ENCODE measurements at regions not wholly inside any gene's neighbourhood (a gene's known extent, or its start where the extent isn't known, plus 50 kb on each side); places are given as distances from the start of the nearest gene placed in this dataset.

DNA sequence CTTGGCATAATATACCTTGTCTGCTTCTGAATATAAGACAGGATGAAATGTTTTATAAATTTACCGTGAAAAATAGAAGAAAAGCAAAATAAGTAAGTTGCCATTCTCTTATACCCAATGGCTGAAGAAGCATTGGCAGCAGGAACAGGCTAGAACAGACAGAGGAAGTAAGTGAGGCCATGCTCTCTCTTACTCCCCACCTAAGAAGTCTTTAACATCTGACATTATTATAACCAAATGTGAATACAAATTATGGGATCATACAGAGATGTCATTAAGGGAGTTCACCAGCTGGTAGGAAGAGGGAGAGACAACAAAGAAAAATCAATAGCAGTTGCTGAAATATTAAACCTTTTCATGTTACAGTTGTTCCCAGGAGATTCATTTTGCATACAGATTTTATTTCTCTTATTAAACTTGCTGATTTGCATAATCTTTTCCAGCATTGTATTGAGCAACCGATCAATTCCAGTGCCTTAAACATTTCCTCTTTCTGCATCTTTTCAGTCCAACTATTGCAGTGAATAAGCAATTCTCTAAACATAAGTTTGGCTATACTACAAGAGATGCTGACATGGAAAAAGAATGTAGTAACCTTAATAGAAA, 270.6 kb downstream of the SLC6A15 start:
- TF ChIP-seq, protein P1, sequence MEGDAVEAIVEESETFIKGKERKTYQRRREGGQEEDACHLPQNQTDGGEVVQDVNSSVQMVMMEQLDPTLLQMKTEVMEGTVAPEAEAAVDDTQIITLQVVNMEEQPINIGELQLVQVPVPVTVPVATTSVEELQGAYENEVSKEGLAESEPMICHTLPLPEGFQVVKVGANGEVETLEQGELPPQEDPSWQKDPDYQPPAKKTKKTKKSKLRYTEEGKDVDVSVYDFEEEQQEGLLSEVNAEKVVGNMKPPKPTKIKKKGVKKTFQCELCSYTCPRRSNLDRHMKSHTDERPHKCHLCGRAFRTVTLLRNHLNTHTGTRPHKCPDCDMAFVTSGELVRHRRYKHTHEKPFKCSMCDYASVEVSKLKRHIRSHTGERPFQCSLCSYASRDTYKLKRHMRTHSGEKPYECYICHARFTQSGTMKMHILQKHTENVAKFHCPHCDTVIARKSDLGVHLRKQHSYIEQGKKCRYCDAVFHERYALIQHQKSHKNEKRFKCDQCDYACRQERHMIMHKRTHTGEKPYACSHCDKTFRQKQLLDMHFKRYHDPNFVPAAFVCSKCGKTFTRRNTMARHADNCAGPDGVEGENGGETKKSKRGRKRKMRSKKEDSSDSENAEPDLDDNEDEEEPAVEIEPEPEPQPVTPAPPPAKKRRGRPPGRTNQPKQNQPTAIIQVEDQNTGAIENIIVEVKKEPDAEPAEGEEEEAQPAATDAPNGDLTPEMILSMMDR (IDR thresholded peaks at IDR 0.05): no peak
- TF ChIP-seq POLR2A (IDR thresholded peaks at IDR 0.05): no peak
- no peak for TF ChIP-seq POLR2AphosphoS5 (IDR thresholded peaks at IDR 0.05)
- TF ChIP-seq EP300 (IDR thresholded peaks at IDR 0.05): no peak

Measured in sigmoid colon (tissue), 4 donors.